ENCODE measurements at regions not wholly inside any gene's neighbourhood (a gene's known extent, or its start where the extent isn't known, plus 50 kb on each side); places are given as distances from the start of the nearest gene placed in this dataset.

DNA sequence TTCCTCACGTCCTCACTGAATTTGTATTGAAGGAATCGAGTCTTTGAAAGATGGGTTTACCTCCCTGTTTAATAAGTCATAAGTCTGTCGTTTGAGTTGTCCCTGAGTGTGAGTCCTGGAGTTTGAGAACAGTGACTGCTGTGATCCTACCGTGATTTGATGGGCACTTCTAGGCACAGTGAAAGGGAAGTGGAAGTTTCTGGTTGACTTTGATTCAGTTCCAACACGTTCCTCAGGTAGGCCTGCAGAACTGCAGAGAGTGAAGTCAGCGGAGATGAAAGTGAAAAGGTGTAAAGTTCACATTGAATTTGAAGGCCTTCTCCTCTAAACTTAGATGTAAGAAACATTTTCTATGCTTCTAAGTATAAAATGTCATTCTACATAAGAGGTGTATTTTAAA is 52.9 kb upstream of the ACKR3 start:
- no peak overlapping the region for H3K27ac ChIP-seq
- TF ChIP-seq, protein P1, sequence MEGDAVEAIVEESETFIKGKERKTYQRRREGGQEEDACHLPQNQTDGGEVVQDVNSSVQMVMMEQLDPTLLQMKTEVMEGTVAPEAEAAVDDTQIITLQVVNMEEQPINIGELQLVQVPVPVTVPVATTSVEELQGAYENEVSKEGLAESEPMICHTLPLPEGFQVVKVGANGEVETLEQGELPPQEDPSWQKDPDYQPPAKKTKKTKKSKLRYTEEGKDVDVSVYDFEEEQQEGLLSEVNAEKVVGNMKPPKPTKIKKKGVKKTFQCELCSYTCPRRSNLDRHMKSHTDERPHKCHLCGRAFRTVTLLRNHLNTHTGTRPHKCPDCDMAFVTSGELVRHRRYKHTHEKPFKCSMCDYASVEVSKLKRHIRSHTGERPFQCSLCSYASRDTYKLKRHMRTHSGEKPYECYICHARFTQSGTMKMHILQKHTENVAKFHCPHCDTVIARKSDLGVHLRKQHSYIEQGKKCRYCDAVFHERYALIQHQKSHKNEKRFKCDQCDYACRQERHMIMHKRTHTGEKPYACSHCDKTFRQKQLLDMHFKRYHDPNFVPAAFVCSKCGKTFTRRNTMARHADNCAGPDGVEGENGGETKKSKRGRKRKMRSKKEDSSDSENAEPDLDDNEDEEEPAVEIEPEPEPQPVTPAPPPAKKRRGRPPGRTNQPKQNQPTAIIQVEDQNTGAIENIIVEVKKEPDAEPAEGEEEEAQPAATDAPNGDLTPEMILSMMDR (IDR thresholded peaks at IDR 0.05) = no peak
- no peak for TF ChIP-seq ZFX (IDR thresholded peaks at IDR 0.05; ENCODE audit: borderline replicate concordance)

DNA sequence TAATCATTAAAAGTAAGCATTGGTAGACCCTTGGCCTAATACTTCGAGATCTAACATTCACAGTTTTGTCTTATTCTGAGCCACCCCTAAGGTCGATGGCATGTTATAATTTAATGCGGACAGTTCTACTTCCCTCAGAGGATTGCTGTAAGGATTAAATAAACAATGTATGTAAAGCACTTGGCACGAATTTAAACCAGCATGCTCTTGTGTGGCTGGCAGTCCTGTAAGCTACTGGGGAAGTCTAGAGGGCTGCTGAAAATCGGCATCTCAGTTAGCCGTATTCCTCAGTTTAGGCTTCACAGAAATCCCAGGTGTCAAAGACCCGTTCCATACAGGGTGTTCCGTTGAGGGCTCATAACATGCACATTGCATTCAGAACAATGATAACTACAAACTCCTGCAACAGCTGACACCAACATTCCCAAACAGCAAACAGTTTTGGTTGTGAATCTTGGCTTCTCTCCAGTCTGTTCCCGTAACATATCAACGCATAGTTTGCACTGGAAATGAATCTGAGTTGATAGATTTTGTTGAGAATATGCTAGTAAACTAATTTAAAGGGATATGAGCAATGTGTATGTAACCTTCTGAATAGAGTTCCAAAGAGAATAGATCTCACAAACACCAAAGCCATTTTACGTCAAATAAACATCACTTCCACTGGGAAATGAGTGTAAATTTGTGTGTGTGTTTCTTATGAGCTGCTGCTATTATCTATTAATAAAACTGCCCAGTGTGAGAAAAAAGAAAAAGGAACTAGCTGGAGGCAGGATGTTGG is 52.2 kb upstream of the ACKR3 start:
- TF ChIP-seq, protein P1 (IDR thresholded peaks at IDR 0.05) = no peak
- no peak for TF ChIP-seq ZFX (IDR thresholded peaks at IDR 0.05; ENCODE audit: borderline replicate concordance)
- no peak overlapping the region for H3K27ac ChIP-seq
